Caco-2 (cell line): ENCODE measurements at regions not wholly inside any gene's neighbourhood (a gene's known extent, or its start where the extent isn't known, plus 50 kb on each side); places are given as distances from the start of the nearest gene placed in this dataset.

Source experiments
- BruUV-seq: library from RNA; stranded (reverse); fragments of 400-500 nt; replicated peaks from 2 replicates; lab custom pipeline; 2021; lab: Mats Ljungman, UMichigan
- CTCF ChIA-PET: fragments of 300-600 bp; sonication (Branson Sonifier 250); formaldehyde crosslinking; loops from one replicate; lab custom pipeline; 2022; ENCODE audit warnings: antibody characterized with exemption; lab: Charles Lee
- POLR2A ChIA-PET: fragments of 300-600 bp; sonication (Branson Sonifier 250); formaldehyde crosslinking; loops from one replicate; lab custom pipeline; 2022; ENCODE audit warnings: antibody characterized with exemption; lab: Charles Lee
- DNase-seq, 2 experiments: peaks; one replicate each; pipeline versions ENCODE4 v3.0.0 to v3.0.0-alpha.2; 2020 to 2022
- H3K27me3 ChIP-seq: replicated peaks from 2 replicates; pipeline ENCODE4 v1.6.0; 2011; ENCODE audit warnings: low read length; ENCODE audit not compliant: control insufficient read depth, insufficient read depth
- H3K36me3 ChIP-seq: 2 replicates; pipeline ENCODE4 v1.5.1; 2011; ENCODE audit warnings: low read length; ENCODE audit not compliant: control insufficient read depth, insufficient read depth
- H3K4me1 ChIP-seq: fragments of 250-450 bp; sonication (Bioruptor Pico); 2 replicates; pipeline ENCODE4 v1.5.1; 2020; ENCODE audit warnings: mild to moderate bottlenecking
- H3K4me3 ChIP-seq: 2 replicates; pipeline ENCODE4 v1.5.1; 2011; ENCODE audit warnings: low read depth, mild to moderate bottlenecking, control low read depth, low read length
- H3K9me3 ChIP-seq: fragments of 250-450 bp; sonication (Bioruptor Pico); 2 replicates; pipeline ENCODE4 v1.5.1; 2020; ENCODE audit warnings: mild to moderate bottlenecking, moderate library complexity
- H3K27ac Mint-ChIP-seq: one replicate; pipeline ENCODE4 v1.8.0; 2022; ENCODE audit warnings: mixed read lengths; ENCODE audit not compliant: unreplicated experiment
- H3K27me3 Mint-ChIP-seq: one replicate; pipeline ENCODE4 v1.8.0; 2022; ENCODE audit warnings: mixed read lengths; ENCODE audit not compliant: insufficient read depth, unreplicated experiment
- H3K36me3 Mint-ChIP-seq: one replicate; pipeline ENCODE4 v1.8.0; 2022; ENCODE audit warnings: mild to moderate bottlenecking, mixed read lengths; ENCODE audit not compliant: insufficient read depth, unreplicated experiment
- H3K4me1 Mint-ChIP-seq: one replicate; pipeline ENCODE4 v1.8.0; 2022; ENCODE audit warnings: low read depth, mixed read lengths; ENCODE audit not compliant: unreplicated experiment
- H3K4me3 Mint-ChIP-seq: one replicate; pipeline ENCODE4 v1.8.0; 2022; ENCODE audit warnings: mild to moderate bottlenecking, moderate library complexity, mixed read lengths; ENCODE audit not compliant: unreplicated experiment
- H3K9me3 Mint-ChIP-seq: one replicate; pipeline ENCODE4 v1.8.0; 2022; ENCODE audit warnings: mixed read lengths; ENCODE audit not compliant: unreplicated experiment
- intact Hi-C: fragments of 100-400 bp; cut with micrococcal nuclease; formaldehyde crosslinking; loops from one replicate; pipeline ENCODE4 v1.10.0; 2022; ENCODE audit not compliant: unreplicated experiment
- TF ChIP-seq, protein P1 (sequence below), 2 experiments: fragments of 200-600 bp in 1 of 2; IDR thresholded peaks; 1 replicate in 1 of 2; 2 replicates in 1 of 2; pipeline versions ENCODE4 v1.5.1 to v1.8.0; 2011 to 2022; ENCODE audit warnings: antibody characterized with exemption in 1 of 2, control low read depth in 1 of 2, inconsistent platforms in 1 of 2, low read depth in 1 of 2, low read length in 1 of 2, mild to moderate bottlenecking in 1 of 2, moderate library complexity in 1 of 2; ENCODE audit not compliant: insufficient read depth in 1 of 2, severe bottlenecking in 1 of 2, unreplicated experiment in 1 of 2

DNA sequence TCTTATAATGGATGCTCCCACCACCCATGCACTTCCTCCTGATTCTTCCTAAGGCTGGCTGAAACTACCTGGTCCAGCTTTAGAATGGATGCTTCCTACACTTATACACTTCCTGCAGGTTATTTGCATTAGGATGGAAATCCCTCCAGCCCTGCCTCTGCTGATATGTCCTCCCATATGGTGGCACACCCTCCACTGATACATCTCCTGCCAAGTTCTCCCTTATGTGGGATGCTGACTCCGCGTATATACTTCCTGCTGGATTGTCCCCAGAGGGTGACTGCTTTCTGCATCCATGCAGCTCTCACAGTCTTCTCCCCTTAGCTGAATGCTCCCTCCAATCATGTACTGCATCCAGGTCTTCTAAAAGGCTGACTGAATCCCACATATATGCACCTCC is 254.6 kb upstream of the FAM47C start:
- TF ChIP-seq, protein P1, sequence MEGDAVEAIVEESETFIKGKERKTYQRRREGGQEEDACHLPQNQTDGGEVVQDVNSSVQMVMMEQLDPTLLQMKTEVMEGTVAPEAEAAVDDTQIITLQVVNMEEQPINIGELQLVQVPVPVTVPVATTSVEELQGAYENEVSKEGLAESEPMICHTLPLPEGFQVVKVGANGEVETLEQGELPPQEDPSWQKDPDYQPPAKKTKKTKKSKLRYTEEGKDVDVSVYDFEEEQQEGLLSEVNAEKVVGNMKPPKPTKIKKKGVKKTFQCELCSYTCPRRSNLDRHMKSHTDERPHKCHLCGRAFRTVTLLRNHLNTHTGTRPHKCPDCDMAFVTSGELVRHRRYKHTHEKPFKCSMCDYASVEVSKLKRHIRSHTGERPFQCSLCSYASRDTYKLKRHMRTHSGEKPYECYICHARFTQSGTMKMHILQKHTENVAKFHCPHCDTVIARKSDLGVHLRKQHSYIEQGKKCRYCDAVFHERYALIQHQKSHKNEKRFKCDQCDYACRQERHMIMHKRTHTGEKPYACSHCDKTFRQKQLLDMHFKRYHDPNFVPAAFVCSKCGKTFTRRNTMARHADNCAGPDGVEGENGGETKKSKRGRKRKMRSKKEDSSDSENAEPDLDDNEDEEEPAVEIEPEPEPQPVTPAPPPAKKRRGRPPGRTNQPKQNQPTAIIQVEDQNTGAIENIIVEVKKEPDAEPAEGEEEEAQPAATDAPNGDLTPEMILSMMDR (IDR thresholded peaks at IDR 0.05; ENCODE audit: insufficient read depth in 1 of 2, low read depth in 1 of 2, low read length in 1 of 2, severe bottlenecking in 1 of 2, unreplicated experiment in 1 of 2), result no peak
- H3K4me1 ChIP-seq, result no peaks in the 10 kb centered on the region
- no peaks in the 10 kb centered on the region for H3K4me1 Mint-ChIP-seq
- no peak overlapping the region for H3K27ac Mint-ChIP-seq
- intact Hi-C loops, result no loop called here
- ChIA-PET CTCF (no interaction called here), POLR2A (no interaction called here)
- no peaks in the 10 kb centered on the region for H3K27me3 ChIP-seq
- no peaks in the 10 kb centered on the region for H3K36me3 ChIP-seq
- H3K4me3 Mint-ChIP-seq, result no peak overlapping the region
- no peaks in the 10 kb centered on the region for H3K9me3 Mint-ChIP-seq
- H3K9me3 ChIP-seq, result no peaks in the 10 kb centered on the region
- no peak overlapping the region for H3K4me3 ChIP-seq
- no TSS peak for BruUV-seq
- no peaks in the 10 kb centered on the region for H3K27me3 Mint-ChIP-seq
- H3K36me3 Mint-ChIP-seq, result no peaks in the 10 kb centered on the region
- DNase-seq, result no peak

GRCh38 chrX:36787752-36788151 is 220.4 kb upstream of the FAM47C start:
- CTCF ChIA-PET, result no interaction called here
- no peaks in the 10 kb centered on the region for H3K27me3 Mint-ChIP-seq
- no TSS peak for BruUV-seq
- H3K4me1 Mint-ChIP-seq, result no peaks in the 10 kb centered on the region
- H3K9me3 Mint-ChIP-seq, result no peaks in the 10 kb centered on the region
- no peak overlapping the region for H3K27ac Mint-ChIP-seq
- Histone ChIP-seq H3K36me3 (no peaks in the 10 kb centered on the region), H3K9me3 (no peaks in the 10 kb centered on the region), H3K27me3 (no peaks in the 10 kb centered on the region), H3K4me1 (no peaks in the 10 kb centered on the region), H3K4me3 (no peak overlapping the region)
- POLR2A ChIA-PET, result no interaction called here
- no peak for DNase-seq
- no peaks in the 10 kb centered on the region for H3K36me3 Mint-ChIP-seq
- no peak overlapping the region for H3K4me3 Mint-ChIP-seq
- intact Hi-C loops, result no loop called here
- TF ChIP-seq, protein P1 (IDR thresholded peaks at IDR 0.05; ENCODE audit: insufficient read depth in 1 of 2, low read depth in 1 of 2, low read length in 1 of 2, severe bottlenecking in 1 of 2, unreplicated experiment in 1 of 2), result no peak

DNA sequence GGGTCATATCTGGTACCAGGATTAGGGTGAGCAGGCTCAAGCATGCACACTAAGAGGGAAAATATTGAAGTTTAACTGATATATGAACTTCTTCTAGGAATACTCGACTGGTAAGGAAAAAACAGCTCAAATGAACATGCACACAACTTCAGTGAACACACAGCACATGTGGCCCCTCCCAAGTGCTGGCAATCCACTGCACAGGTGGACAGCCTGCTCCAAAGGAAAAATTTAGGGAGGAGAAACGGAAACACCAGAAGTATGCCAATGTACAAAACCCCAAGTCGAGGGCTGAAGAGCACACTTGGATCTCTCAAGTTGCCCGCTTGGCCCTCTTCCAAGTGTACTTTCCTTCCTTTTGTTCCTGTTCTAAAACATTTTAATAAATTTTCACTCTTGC is 205.0 kb upstream of the FAM47C start:
- H3K4me3 Mint-ChIP-seq, result no peak overlapping the region
- ChIA-PET CTCF (no interaction called here), POLR2A (no interaction called here)
- BruUV-seq, result no TSS peak
- no peak for DNase-seq
- H3K27me3 ChIP-seq, result no peaks in the 10 kb centered on the region
- peaks cover 6% of the 10 kb centered on the region for H3K36me3 Mint-ChIP-seq
- H3K27ac Mint-ChIP-seq, result no peak overlapping the region
- no peaks in the 10 kb centered on the region for H3K4me1 Mint-ChIP-seq
- H3K9me3 ChIP-seq, result no peaks in the 10 kb centered on the region
- intact Hi-C loops, result no loop called here
- no peak overlapping the region for H3K4me3 ChIP-seq
- TF ChIP-seq, protein P1 (IDR thresholded peaks at IDR 0.05; ENCODE audit: insufficient read depth in 1 of 2, low read depth in 1 of 2, low read length in 1 of 2, severe bottlenecking in 1 of 2, unreplicated experiment in 1 of 2), result no peak
- H3K9me3 Mint-ChIP-seq, result no peaks in the 10 kb centered on the region
- no peaks in the 10 kb centered on the region for H3K27me3 Mint-ChIP-seq
- no peaks in the 10 kb centered on the region for H3K36me3 ChIP-seq
- H3K4me1 ChIP-seq, result no peaks in the 10 kb centered on the region
